ENCODE measurements at regions not wholly inside any gene's neighbourhood (a gene's known extent, or its start where the extent isn't known, plus 50 kb on each side); places are given as distances from the start of the nearest gene placed in this dataset.
A peak's percentile ranks its signal among the peaks of the same experiment; 100 is the strongest.
"Not testable (repeated sequence)": the region's sequence is repeated elsewhere in the genome, so short reads cannot be mapped to it uniquely, and the experiment has no call there.

GRCh38 chr5:167332309-167332708 is 959.1 kb upstream of the WWC1 start:
- no peak for DNase-seq (ENCODE audit: low spot score)

- no peak for DNase-seq (ENCODE audit: low spot score)
These were observed 955.3 kb upstream of the WWC1 start for GRCh38 chr5:167336161-167336560.

GRCh38 chr5:167339205-167339604 is 952.2 kb upstream of the WWC1 start:
- DNase-seq (ENCODE audit: low spot score), result no peak

GRCh38 chr5:167346461-167346860 is 945.0 kb upstream of the WWC1 start:
- DNase-seq (ENCODE audit: low spot score), result no peak

- DNase-seq (ENCODE audit: low spot score), result no peak
These were observed 943.1 kb upstream of the WWC1 start for GRCh38 chr5:167348251-167348926.

GRCh38 chr5:167348980-167349379 is 942.5 kb upstream of the WWC1 start:
- DNase-seq (ENCODE audit: low spot score), result no peak

- DNase-seq (ENCODE audit: low spot score), result no peak
These were observed 940.1 kb upstream of the WWC1 start for GRCh38 chr5:167351316-167351715.

- no peak for DNase-seq (ENCODE audit: low spot score)
These were observed 938.6 kb upstream of the WWC1 start for GRCh38 chr5:167352801-167353200.

- no peak for DNase-seq (ENCODE audit: low spot score)
These were observed 936.1 kb upstream of the WWC1 start for GRCh38 chr5:167355346-167355745.

GRCh38 chr5:167356374-167356773 is 935.1 kb upstream of the WWC1 start:
- no peak for DNase-seq (ENCODE audit: low spot score)

GRCh38 chr5:167358868-167359492 is 932.5 kb upstream of the WWC1 start:
- DNase-seq (ENCODE audit: low spot score), result no peak

GRCh38 chr5:167361795-167362194 is 929.6 kb upstream of the WWC1 start:
- no peak for DNase-seq (ENCODE audit: low spot score)

- DNase-seq (ENCODE audit: low spot score), result no peak
These were observed 928.4 kb upstream of the WWC1 start for GRCh38 chr5:167363065-167363464.

GRCh38 chr5:167375125-167375524 is 916.3 kb upstream of the WWC1 start:
- no peak for DNase-seq (ENCODE audit: low spot score)

GRCh38 chr5:167378894-167379723 is 912.3 kb upstream of the WWC1 start:
- no peak for DNase-seq (ENCODE audit: low spot score)

GRCh38 chr5:167381457-167381856 is 910.0 kb upstream of the WWC1 start:
- no peak for DNase-seq (ENCODE audit: low spot score)

- DNase-seq (ENCODE audit: low spot score), result no peak
These were observed 901.9 kb upstream of the WWC1 start for GRCh38 chr5:167389537-167389936.

GRCh38 chr5:167391286-167391685 is 900.2 kb upstream of the WWC1 start:
- not testable (repeated sequence) for DNase-seq (ENCODE audit: low spot score)

GRCh38 chr5:167392240-167392639 is 899.2 kb upstream of the WWC1 start:
- no peak for DNase-seq (ENCODE audit: low spot score)

- DNase-seq (ENCODE audit: low spot score), result no peak
These were observed 898.1 kb upstream of the WWC1 start for GRCh38 chr5:167393358-167393757.

- DNase-seq (ENCODE audit: low spot score), result no peak
These were observed 888.8 kb upstream of the WWC1 start for GRCh38 chr5:167402671-167403070.

- DNase-seq (ENCODE audit: low spot score), result no peak
These were observed 884.9 kb upstream of the WWC1 start for GRCh38 chr5:167406513-167406912.

GRCh38 chr5:167412556-167412955 is 878.9 kb upstream of the WWC1 start:
- peak; percentile 1 for DNase-seq (ENCODE audit: low spot score)
